ENCODE measurements at regions not wholly inside any gene's neighbourhood (a gene's known extent, or its start where the extent isn't known, plus 50 kb on each side); places are given as distances from the start of the nearest gene placed in this dataset.

DNA sequence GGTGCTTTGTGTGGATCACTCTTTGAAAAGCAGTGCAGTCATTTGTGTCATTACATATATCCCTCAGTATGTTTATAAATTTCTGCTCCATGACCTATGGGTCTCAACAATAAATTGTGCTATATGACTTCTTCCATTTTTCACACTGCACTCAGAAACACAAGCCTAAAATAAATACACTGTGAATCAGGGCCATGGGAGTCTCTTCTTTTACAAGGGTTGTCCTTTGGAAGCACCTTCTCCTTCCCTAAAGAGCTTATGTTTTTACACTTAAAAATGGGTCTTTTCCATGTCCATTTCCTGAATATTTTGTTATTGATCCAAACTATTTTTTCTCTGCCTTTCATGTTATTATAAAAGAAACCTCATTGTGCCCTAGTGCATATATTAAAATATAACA lies 108.3 kb upstream of the MEOX2 start:
- TF ChIP-seq POLR2A (IDR thresholded peaks at IDR 0.05; ENCODE audit: low read length), result no peak
- no peak for TF ChIP-seq GATA1 (IDR thresholded peaks at IDR 0.05; ENCODE audit: low read depth, low read length)
